GM18867 (cell line): ENCODE measurements at regions not wholly inside any gene's neighbourhood (a gene's known extent, or its start where the extent isn't known, plus 50 kb on each side); places are given as distances from the start of the nearest gene placed in this dataset.

Experiments used
- ATAC-seq: cut with Tn5 transposase; IDR thresholded peaks from one replicate; pipeline ENCODE4 v1.9.1; 2021; ENCODE audit warnings: mild to moderate bottlenecking, moderate library complexity; ENCODE audit not compliant: unreplicated experiment

GRCh38 chr2:121860033-121860757 is 104.7 kb downstream of the TSN start:
- no peak for ATAC-seq

- ATAC-seq = no peak
These were observed 105.3 kb downstream of the TSN start for GRCh38 chr2:121860758-121861227.

GRCh38 chr2:121862286-121862685 is 106.8 kb downstream of the TSN start:
- no peak for ATAC-seq

- ATAC-seq = no peak
These were observed 110.5 kb downstream of the TSN start for GRCh38 chr2:121865914-121866313.

GRCh38 chr2:121866789-121867188 is 111.3 kb downstream of the TSN start:
- ATAC-seq = no peak

- no peak for ATAC-seq
These were observed 113.2 kb downstream of the TSN start for GRCh38 chr2:121868652-121869051.

- ATAC-seq = no peak
These were observed 113.9 kb downstream of the TSN start for GRCh38 chr2:121869363-121869762.

GRCh38 chr2:121869873-121870272 is 114.4 kb downstream of the TSN start:
- no peak for ATAC-seq

GRCh38 chr2:121872651-121873050 is 117.2 kb downstream of the TSN start:
- no peak for ATAC-seq

GRCh38 chr2:121873864-121874263 is 118.4 kb downstream of the TSN start:
- no peak for ATAC-seq

- no peak for ATAC-seq
These were observed 120.2 kb downstream of the TSN start for GRCh38 chr2:121875585-121876185.

- no peak for ATAC-seq
These were observed 121.9 kb downstream of the TSN start for GRCh38 chr2:121877366-121877765.

- no peak for ATAC-seq
These were observed 124.8 kb downstream of the TSN start for GRCh38 chr2:121880283-121880682.

GRCh38 chr2:121881038-121881437 is 125.6 kb downstream of the TSN start:
- ATAC-seq = no peak

GRCh38 chr2:121881950-121882349 is 126.5 kb downstream of the TSN start:
- no peak for ATAC-seq

GRCh38 chr2:121884078-121884477 is 128.6 kb downstream of the TSN start:
- ATAC-seq = no peak

GRCh38 chr2:121884511-121884921 is 129.1 kb downstream of the TSN start:
- no peak for ATAC-seq

- ATAC-seq = no peak
These were observed 130.6 kb downstream of the TSN start for GRCh38 chr2:121886059-121886458.

- no peak for ATAC-seq
These were observed 132.2 kb downstream of the TSN start for GRCh38 chr2:121887513-121888188.

GRCh38 chr2:121888189-121888557 is 132.7 kb downstream of the TSN start:
- peak; percentile 91 for ATAC-seq

- no peak for ATAC-seq
These were observed 134.6 kb downstream of the TSN start for GRCh38 chr2:121890041-121890440.
